Loucy (cell line): ENCODE measurements at regions not wholly inside any gene's neighbourhood (a gene's known extent, or its start where the extent isn't known, plus 50 kb on each side); places are given as distances from the start of the nearest gene placed in this dataset.

ENCODE experiments used
- H2AFZ ChIP-seq: fragments of 200-600 bp; sonication (generic); 2 replicates; pipeline ENCODE4 v1.6.0; 2016; ENCODE audit warnings: antibody characterized with exemption, mild to moderate bottlenecking, low read length, moderate library complexity
- H3F3A ChIP-seq: fragments of 200-600 bp; 2 replicates; pipeline ENCODE4 v1.6.0; 2016; ENCODE audit warnings: antibody characterized with exemption, low read depth, mild to moderate bottlenecking
- H3K27me3 ChIP-seq: fragments of 200-600 bp; sonication (generic); 2 replicates; pipeline ENCODE4 v1.6.1; 2014; ENCODE audit warnings: low read length, mild to moderate bottlenecking; ENCODE audit not compliant: insufficient read depth, poor library complexity, severe bottlenecking
- H3K36me3 ChIP-seq: fragments of 200-600 bp; sonication (generic); 2 replicates; pipeline ENCODE4 v1.6.1; 2016; ENCODE audit warnings: low read length; ENCODE audit not compliant: insufficient read depth
- H3K4me1 ChIP-seq: fragments of 200-600 bp; sonication (generic); 2 replicates; pipeline ENCODE4 v1.5.1; 2014; ENCODE audit warnings: low read length, mild to moderate bottlenecking; ENCODE audit not compliant: insufficient read depth, poor library complexity, severe bottlenecking
- H3K4me2 ChIP-seq: fragments of 200-600 bp; sonication (generic); 2 replicates; pipeline ENCODE4 v1.6.0; 2014; ENCODE audit warnings: antibody characterized with exemption, low read length, low read depth, mild to moderate bottlenecking; ENCODE audit not compliant: poor library complexity, severe bottlenecking
- H3K4me3 ChIP-seq: fragments of 200-600 bp; sonication (generic); 2 replicates; pipeline ENCODE4 v1.5.1; 2014; ENCODE audit warnings: low read length, mild to moderate bottlenecking, mixed read lengths; ENCODE audit not compliant: poor library complexity, severe bottlenecking
- H3K79me2 ChIP-seq: fragments of 200-600 bp; sonication (generic); 2 replicates; pipeline ENCODE4 v1.6.1; 2014; ENCODE audit warnings: low read length; ENCODE audit not compliant: insufficient read depth
- H3K9ac ChIP-seq: fragments of 200-600 bp; sonication (generic); 2 replicates; pipeline ENCODE4 v1.6.0; 2014; ENCODE audit warnings: mild to moderate bottlenecking, low read depth, low read length, moderate library complexity; ENCODE audit not compliant: poor library complexity, severe bottlenecking
- H3K9me2 ChIP-seq: fragments of 200-600 bp; sonication (generic); replicated peaks from 2 replicates; pipeline ENCODE4 v1.6.1; 2016; ENCODE audit warnings: low read depth, low read length, mixed read lengths
- H3K9me3 ChIP-seq: fragments of 200-600 bp; sonication (generic); 2 replicates; pipeline ENCODE4 v1.6.1; 2014; ENCODE audit warnings: mild to moderate bottlenecking, antibody characterized with exemption, low read length, low read depth; ENCODE audit not compliant: insufficient read depth
- H4K20me1 ChIP-seq: fragments of 200-600 bp; sonication (generic); 2 replicates; pipeline ENCODE4 v1.6.0; 2014; ENCODE audit warnings: antibody characterized with exemption, low read length, mild to moderate bottlenecking; ENCODE audit not compliant: insufficient read depth, poor library complexity, severe bottlenecking
- CTCF ChIP-seq: fragments of 200-600 bp; sonication (generic); conservative IDR thresholded peaks from 2 replicates; pipeline ENCODE4 v1.5.1; 2014; ENCODE audit warnings: mild to moderate bottlenecking, antibody characterized with exemption, low read length
- EZH2phosphoT487 ChIP-seq: fragments of 200-600 bp; IDR thresholded peaks from 2 replicates; pipeline ENCODE4 v1.6.1; 2018; ENCODE audit warnings: antibody characterized with exemption, mild to moderate bottlenecking, moderate library complexity, borderline replicate concordance

- H3K27me3 ChIP-seq, result no peaks in the 10 kb centered on the region
- no peak overlapping the region for H2AFZ ChIP-seq
- no peaks in the 10 kb centered on the region for H3K4me1 ChIP-seq
- H3F3A ChIP-seq, result no peaks in the 10 kb centered on the region
- H3K79me2 ChIP-seq, result no peaks in the 10 kb centered on the region
- no peaks in the 10 kb centered on the region for H3K9me2 ChIP-seq
- TF ChIP-seq CTCF (no peak), EZH2phosphoT487 (no peak)
- no peaks in the 10 kb centered on the region for H3K9me3 ChIP-seq
- H3K9ac ChIP-seq, result no peak overlapping the region
- H3K4me3 ChIP-seq, result no peak overlapping the region
- H3K4me2 ChIP-seq, result no peak overlapping the region
- no peaks in the 10 kb centered on the region for H3K36me3 ChIP-seq
- no peaks in the 10 kb centered on the region for H4K20me1 ChIP-seq
Measured at GRCh38 chr13:68696907-68697306, 1410.7 kb upstream of the ATXN8OS start.

GRCh38 chr13:68692049-68692448 lies 1415.6 kb upstream of the ATXN8OS start:
- no peaks in the 10 kb centered on the region for H3K27me3 ChIP-seq
- no peaks in the 10 kb centered on the region for H3K36me3 ChIP-seq
- no peak overlapping the region for H3K9ac ChIP-seq
- no peaks in the 10 kb centered on the region for H3K9me2 ChIP-seq
- no peaks in the 10 kb centered on the region for H3K79me2 ChIP-seq
- H3F3A ChIP-seq, result no peaks in the 10 kb centered on the region
- H3K9me3 ChIP-seq, result no peaks in the 10 kb centered on the region
- H2AFZ ChIP-seq, result no peak overlapping the region
- H4K20me1 ChIP-seq, result no peaks in the 10 kb centered on the region
- H3K4me3 ChIP-seq, result no peak overlapping the region
- H3K4me2 ChIP-seq, result no peak overlapping the region
- H3K4me1 ChIP-seq, result no peaks in the 10 kb centered on the region
- TF ChIP-seq EZH2phosphoT487 (no peak), CTCF (no peak)

GRCh38 chr13:68690567-68690966 lies 1417.1 kb upstream of the ATXN8OS start:
- Histone ChIP-seq H3K36me3 (no peaks in the 10 kb centered on the region), H3K79me2 (no peaks in the 10 kb centered on the region), H3K27me3 (no peaks in the 10 kb centered on the region), H3K9ac (no peak overlapping the region), H3K9me2 (no peaks in the 10 kb centered on the region), H3F3A (no peaks in the 10 kb centered on the region), H3K4me3 (no peak overlapping the region), H3K4me2 (no peak overlapping the region), H4K20me1 (no peaks in the 10 kb centered on the region), H3K4me1 (no peaks in the 10 kb centered on the region), H3K9me3 (no peaks in the 10 kb centered on the region), H2AFZ (no peak overlapping the region)
- no peak for TF ChIP-seq CTCF
- no peak for TF ChIP-seq EZH2phosphoT487
